Activated CD8-positive, alpha-beta memory T cell treated with anti-CD3 and anti-CD28 coated beads, Interleukin-2, amount 50 U/mL, for 24 hours (primary cell): ENCODE measurements at regions not wholly inside any gene's neighbourhood (a gene's known extent, or its start where the extent isn't known, plus 50 kb on each side); places are given as distances from the start of the nearest gene placed in this dataset.
A peak's percentile ranks its signal among the peaks of the same experiment; 100 is the strongest.
"Not testable (repeated sequence)": the region's sequence is repeated elsewhere in the genome, so short reads cannot be mapped to it uniquely, and the experiment has no call there.

Source experiments
- DNase-seq: peaks from one replicate; pipeline ENCODE4 v3.0.0-alpha.2; 2020; ENCODE audit errors: extremely low read depth

GRCh38 chr18:62629031-62629430 lies 86.3 kb upstream of the PHLPP1 start:
- DNase-seq: no peak

DNA sequence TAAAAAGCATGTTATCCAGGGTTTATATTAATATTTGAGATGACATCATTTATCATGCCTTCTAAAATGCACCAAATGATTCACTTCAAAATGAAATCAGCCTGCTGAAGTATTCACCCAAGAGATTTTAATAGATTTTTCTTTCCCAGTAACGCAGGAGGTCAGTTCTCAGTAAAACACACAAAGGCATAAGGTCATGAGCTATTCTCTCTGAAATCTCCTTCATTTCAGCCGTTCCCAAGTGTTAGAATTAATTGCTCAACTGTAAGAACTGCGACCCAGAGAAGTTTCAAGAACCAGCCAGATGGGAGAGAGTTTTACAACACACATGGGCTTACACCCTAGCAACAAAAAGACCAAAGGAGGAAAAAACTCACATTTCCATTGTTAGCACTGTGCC lies 84.2 kb upstream of the PHLPP1 start:
- no peak for DNase-seq

DNA sequence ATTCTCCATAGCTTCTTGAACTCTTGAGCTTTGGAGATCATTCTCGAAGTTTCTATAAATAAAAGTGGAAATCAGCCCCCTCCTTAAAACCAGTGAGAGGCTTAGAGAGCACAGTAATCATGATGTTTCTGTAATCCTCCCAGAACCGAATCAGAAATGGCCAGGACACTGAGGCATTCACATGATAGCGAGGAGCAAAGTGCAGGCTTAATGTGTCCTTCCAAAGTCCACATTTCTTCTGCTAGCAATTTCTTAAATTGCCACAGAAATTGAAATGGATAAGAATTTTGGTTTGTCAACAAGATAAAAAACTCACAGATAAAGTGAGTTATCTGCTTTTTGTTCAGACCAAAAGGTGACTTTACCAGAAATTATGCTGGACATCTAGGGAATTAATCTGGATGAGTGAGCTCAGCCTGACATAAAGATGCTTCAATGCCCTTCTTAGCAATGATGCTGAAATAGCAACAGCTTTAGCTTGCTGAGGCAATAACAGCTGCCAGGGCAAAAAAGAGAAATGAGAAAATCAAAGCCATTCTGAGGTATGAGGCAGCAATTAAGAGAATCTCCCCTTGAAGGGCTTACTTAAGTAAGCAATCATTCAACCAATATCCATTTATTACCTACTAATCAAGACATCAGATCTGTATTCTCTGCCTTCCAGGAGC lies 82.4 kb upstream of the PHLPP1 start:
- no peak for DNase-seq

- no peak for DNase-seq
These were observed 80.9 kb upstream of the PHLPP1 start for GRCh38 chr18:62634458-62634857.

DNA sequence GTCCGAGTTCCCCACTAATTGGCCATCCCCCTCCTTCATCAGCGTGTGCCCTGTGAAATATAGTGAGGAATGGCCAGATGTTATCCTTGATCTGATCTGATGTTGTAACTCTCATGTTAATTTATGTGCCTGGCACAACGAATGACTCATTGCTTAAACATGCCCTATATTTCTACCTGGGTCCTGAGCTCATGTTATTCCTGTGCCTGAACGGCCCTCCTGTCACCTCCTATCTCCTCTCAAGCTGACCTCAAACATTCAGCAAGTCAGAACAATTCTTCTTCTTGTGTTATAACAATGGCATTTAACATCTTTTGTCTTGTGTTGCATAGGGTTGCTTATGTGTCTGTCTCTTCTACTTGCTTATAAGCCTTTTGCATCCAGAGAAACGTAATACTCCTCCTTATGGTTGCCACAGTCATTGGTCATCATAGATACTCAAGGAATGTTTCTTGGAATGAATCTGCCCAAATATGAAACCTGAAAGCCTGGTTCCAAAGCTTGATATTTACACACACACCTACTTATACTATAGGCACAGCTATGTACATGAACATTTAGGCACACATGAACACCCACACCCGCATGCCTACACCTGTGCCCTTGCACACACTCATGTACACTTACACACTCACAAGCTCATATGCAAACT lies 80.2 kb upstream of the PHLPP1 start:
- DNase-seq: no peak

- no peak for DNase-seq
These were observed 77.9 kb upstream of the PHLPP1 start for GRCh38 chr18:62637403-62637802.

DNA sequence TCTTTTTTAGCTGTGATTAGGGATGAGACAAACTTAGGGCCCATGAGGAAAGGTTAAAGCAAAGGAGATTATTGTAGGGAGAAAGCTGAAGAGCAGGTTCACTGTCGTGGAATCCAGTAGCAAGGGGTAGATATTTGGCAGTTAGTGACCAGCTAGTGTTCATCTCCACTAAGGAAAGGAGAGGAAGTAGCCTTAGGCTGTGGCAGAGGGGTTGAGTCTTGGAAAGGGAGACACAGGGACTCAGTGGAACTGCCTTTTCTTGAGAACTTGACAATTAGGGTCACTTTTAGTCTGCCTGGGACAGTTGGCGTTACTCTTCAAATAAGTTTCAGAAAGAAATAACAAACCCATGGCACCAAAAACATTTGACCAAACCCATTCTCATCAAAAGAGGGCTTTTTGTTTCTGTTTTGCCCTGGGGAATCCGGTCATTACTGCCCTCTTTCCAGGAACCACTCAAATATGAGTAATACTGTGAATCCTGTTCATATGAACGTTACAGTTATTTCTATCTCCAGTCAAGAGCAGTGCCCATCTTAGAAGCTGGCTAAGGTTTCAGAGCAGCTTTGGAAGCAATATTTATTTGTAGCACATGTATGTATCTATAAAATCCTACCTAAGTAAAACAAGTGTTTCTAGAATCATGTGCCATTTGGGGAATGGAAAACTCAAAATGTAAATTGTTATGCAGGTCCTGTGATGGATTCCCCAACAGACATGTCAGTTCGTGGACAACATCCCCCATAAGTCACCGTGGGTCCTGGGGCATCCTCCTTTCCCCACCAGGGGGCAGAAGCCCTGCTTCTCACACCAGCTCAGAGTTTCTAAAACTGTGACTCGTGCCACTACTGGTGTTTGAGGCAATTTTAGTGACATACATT lies 77.3 kb upstream of the PHLPP1 start:
- peak; percentile 10 for DNase-seq

- DNase-seq: no peak
These were observed 72.2 kb upstream of the PHLPP1 start for GRCh38 chr18:62643181-62643580.

DNA sequence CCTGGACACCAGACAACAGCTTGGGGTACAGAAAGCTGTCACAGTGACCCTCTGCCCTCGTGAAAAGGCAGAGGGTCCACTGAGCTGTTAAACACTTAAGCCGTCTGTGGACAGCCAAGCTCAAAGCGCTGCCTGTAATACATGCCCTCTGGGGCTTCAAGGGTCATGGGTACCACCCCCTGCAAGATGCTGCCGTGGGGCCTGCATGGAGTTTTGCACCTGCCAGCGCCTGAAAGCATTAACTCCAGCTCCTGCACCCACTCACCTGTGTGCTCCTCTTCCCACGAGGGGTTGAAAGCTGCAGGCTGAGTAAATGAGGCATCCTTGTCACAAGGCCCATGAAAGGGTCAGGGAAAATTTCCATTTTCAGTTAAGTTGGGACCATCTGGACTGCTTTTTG lies 70.6 kb upstream of the PHLPP1 start:
- DNase-seq: no peak

- no peak for DNase-seq
These were observed 68.2 kb upstream of the PHLPP1 start for GRCh38 chr18:62647179-62647578.

- no peak for DNase-seq
These were observed 67.2 kb upstream of the PHLPP1 start for GRCh38 chr18:62648045-62648678.

DNA sequence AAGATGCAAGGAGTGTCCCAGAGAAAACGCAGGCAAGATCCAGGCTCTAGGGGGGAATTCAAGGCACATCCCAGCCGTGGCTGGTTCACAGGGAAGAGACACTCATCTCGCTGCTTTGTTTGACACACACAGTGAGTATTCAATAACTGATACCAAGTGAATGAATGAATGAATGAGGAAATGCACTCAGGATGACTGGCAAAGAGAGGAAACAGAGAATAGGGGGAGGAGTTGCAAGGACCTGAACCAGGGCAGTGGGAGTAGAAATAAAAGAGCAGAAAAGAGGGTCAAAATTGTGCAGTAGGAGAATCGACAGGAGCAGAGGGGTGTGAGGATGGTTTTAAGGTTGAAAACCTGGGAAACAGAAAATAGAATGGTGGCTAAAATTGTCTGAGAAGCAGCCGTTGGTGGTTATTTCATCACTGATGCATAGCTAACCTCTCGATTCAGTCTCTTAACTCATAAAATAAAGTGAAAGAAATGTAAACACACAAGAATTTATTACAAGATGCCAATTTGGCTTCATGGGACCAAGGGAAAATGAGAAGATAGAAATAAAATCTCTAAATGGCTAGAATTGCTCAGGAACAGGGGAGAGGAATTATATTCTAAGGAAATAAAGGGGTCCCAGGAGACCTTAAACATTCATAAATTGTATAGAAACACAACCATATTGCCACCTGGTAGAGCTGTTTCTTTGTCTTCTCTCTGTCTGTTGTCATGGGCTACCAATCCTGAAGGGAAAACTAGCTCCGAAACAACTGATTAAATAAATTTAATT lies 63.9 kb upstream of the PHLPP1 start:
- no peak for DNase-seq

- DNase-seq: not testable (repeated sequence)
These were observed 63.2 kb upstream of the PHLPP1 start for GRCh38 chr18:62652057-62652629.

- DNase-seq: no peak
These were observed 59.7 kb upstream of the PHLPP1 start for GRCh38 chr18:62655520-62656219.

GRCh38 chr18:62658028-62658427 lies 57.3 kb upstream of the PHLPP1 start:
- no peak for DNase-seq

GRCh38 chr18:62659698-62660097 lies 55.6 kb upstream of the PHLPP1 start:
- DNase-seq: no peak

GRCh38 chr18:62660691-62661090 lies 54.6 kb upstream of the PHLPP1 start:
- DNase-seq: no peak

DNA sequence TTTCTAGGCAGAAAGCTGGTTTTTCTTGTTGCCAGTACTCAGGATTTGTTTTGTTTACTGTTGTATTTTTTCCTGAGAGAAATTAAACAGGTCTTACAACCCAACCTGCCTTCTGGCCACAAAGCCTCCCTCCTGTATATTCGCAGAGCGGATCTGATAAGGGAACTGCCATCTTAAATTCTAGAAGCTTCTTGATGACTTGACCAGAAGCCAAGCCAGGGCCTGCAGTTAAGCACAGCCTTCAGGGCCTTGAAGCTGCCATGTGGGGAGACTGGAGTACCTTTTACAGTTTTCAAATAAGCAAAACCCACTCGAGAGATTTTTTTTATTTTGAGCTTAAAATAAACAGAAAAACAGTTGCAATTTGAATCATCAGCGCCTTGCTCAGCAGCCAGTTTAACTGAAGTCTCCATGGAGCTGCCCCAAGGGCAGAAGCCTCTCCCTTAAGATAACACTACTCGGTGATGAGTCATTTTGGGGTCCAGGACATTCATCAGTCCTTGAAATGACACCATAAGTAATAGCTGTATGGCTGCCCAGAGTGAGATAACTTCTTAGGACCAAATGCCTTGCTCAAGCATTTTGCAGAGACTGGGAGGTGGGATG lies 51.5 kb upstream of the PHLPP1 start:
- DNase-seq: no peak

DNA sequence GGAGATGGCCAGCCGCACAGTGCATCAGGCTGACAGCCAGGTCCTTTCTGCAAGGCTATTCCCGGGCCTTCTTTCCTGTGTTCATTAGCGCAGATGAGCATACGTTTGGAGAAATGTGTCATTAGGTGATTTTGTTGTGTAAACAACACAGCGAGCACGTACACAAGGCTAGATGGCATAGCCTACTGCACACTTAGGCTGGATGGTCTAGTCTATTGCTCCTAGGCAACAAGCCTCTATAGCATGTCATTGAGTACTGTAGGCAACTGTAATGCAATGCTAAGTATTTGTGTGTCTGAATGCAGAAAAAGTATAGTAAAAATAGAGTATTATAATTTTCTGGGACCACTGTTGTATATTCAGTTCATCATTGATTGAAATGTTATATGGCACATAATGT lies 50.9 kb upstream of the PHLPP1 start:
- no peak for DNase-seq

- DNase-seq: no peak
These were observed 50.2 kb upstream of the PHLPP1 start for GRCh38 chr18:62665188-62665587.
